ENCODE measurements at regions not wholly inside any gene's neighbourhood (a gene's known extent, or its start where the extent isn't known, plus 50 kb on each side); places are given as distances from the start of the nearest gene placed in this dataset.
"Not testable (repeated sequence)": the region's sequence is repeated elsewhere in the genome, so short reads cannot be mapped to it uniquely, and the experiment has no call there.

- TF ChIP-seq CREB1 (IDR thresholded peaks at IDR 0.05); CREB1 (CRISPR knock-in tag; IDR thresholded peaks at IDR 0.05); CEBPB (IDR thresholded peaks at IDR 0.05; ENCODE audit: borderline replicate concordance, low read depth, low read length); RFX1 (IDR thresholded peaks at IDR 0.05): not testable (repeated sequence)
These were observed 175.5 kb upstream of the IRF2BP2 start for GRCh38 chr1:234785471-234785919.
